PC-3 (cell line): ENCODE measurements at regions not wholly inside any gene's neighbourhood (a gene's known extent, or its start where the extent isn't known, plus 50 kb on each side); places are given as distances from the start of the nearest gene placed in this dataset.
A peak's percentile ranks its signal among the peaks of the same experiment; 100 is the strongest.

Experiments used
- ATAC-seq: fragments of 200-7000 bp; cut with Tn5 transposase; 2 replicates; pipeline ENCODE4 v1.9.1; 2020; ENCODE audit warnings: mild to moderate bottlenecking, moderate library complexity
- BruUV-seq: library from RNA; stranded (reverse); fragments of 400-500 nt; replicated peaks from 2 replicates; lab custom pipeline; 2021; lab: Mats Ljungman, UMichigan
- CTCF ChIA-PET: fragments of 300-600 bp; sonication (Branson Sonifier 250); formaldehyde crosslinking; loops from one replicate; lab custom pipeline; 2022; ENCODE audit warnings: antibody characterized with exemption; lab: Charles Lee
- POLR2A ChIA-PET: fragments of 300-600 bp; sonication (Branson Sonifier 250); formaldehyde crosslinking; loops from one replicate; lab custom pipeline; 2022; ENCODE audit warnings: antibody characterized with exemption; ENCODE audit not compliant: unreplicated experiment; lab: Charles Lee
- DNase-seq: peaks from one replicate; pipeline ENCODE4 v3.0.0-alpha.2; 2015
- H2AFZ ChIP-seq: fragments of 300-600 bp; sonication (generic); 2 replicates; pipeline ENCODE4 v1.6.0; 2016; ENCODE audit warnings: antibody characterized with exemption, low read length
- H3F3A ChIP-seq: fragments of 300-600 bp; sonication (generic); one replicate; pipeline ENCODE4 v1.6.0; 2017; ENCODE audit warnings: antibody characterized with exemption, low read length, control low read depth, mild to moderate bottlenecking; ENCODE audit not compliant: unreplicated experiment
- H3K27ac ChIP-seq: fragments of 300-600 bp; sonication (generic); 2 replicates; pipeline ENCODE4 v1.5.1; 2016; ENCODE audit warnings: mild to moderate bottlenecking, low read length
- H3K27me3 ChIP-seq: fragments of 300-600 bp; sonication (generic); 2 replicates; pipeline ENCODE4 v1.6.1; 2016; ENCODE audit warnings: low read length, mixed read lengths
- H3K36me3 ChIP-seq: fragments of 300-600 bp; sonication (generic); 2 replicates; pipeline ENCODE4 v1.6.1; 2016; ENCODE audit warnings: low read depth, mixed run types, low read length, mixed read lengths
- H3K4me1 ChIP-seq: fragments of 300-600 bp; sonication (generic); 2 replicates; pipeline ENCODE4 v1.5.1; 2016; ENCODE audit warnings: low read length; ENCODE audit not compliant: insufficient read depth
- H3K4me2 ChIP-seq: fragments of 300-600 bp; sonication (generic); 2 replicates; pipeline ENCODE4 v1.6.0; 2016; ENCODE audit warnings: low read length
- H3K4me3 ChIP-seq: fragments of 300-600 bp; sonication (generic); 2 replicates; pipeline ENCODE4 v1.5.1; 2016; ENCODE audit warnings: mild to moderate bottlenecking, low read length, mixed read lengths
- H3K79me2 ChIP-seq: fragments of 300-600 bp; sonication (generic); 2 replicates; pipeline ENCODE4 v1.6.1; 2017; ENCODE audit warnings: low read length, mixed read lengths
- H3K9ac ChIP-seq: fragments of 300-600 bp; sonication (generic); 2 replicates; pipeline ENCODE4 v1.6.0; 2016; ENCODE audit warnings: mild to moderate bottlenecking, low read length
- H3K9me2 ChIP-seq: fragments of 300-600 bp; sonication (generic); replicated peaks from 2 replicates; pipeline ENCODE4 v1.6.1; 2016; ENCODE audit warnings: mixed run types, low read length, mixed read lengths
- H3K9me3 ChIP-seq: fragments of 300-600 bp; sonication (generic); 2 replicates; pipeline ENCODE4 v1.6.1; 2016; ENCODE audit warnings: low read length, mixed read lengths
- H4K20me1 ChIP-seq: fragments of 300-600 bp; sonication (generic); 2 replicates; pipeline ENCODE4 v1.6.1; 2016; ENCODE audit warnings: low read length, mixed read lengths
- CTCF ChIP-seq: fragments of 300-600 bp; sonication (generic); conservative IDR thresholded peaks from 2 replicates; pipeline ENCODE4 v1.5.1; 2017; ENCODE audit warnings: antibody characterized with exemption, low read depth, mild to moderate bottlenecking, low read length
- EZH2 ChIP-seq: fragments of 300-600 bp; sonication (generic); IDR thresholded peaks from one replicate; pipeline ENCODE4 v1.6.1; 2017; ENCODE audit warnings: antibody characterized with exemption, mild to moderate bottlenecking, low read length; ENCODE audit not compliant: unreplicated experiment
- EZH2phosphoT487 ChIP-seq: fragments of 300-600 bp; sonication (generic); IDR thresholded peaks from 2 replicates; pipeline ENCODE4 v1.6.1; 2018; ENCODE audit warnings: mild to moderate bottlenecking, antibody characterized with exemption, low read length, borderline replicate concordance
- intact Hi-C: fragments of 100-400 bp; cut with micrococcal nuclease; formaldehyde crosslinking; loops from 2 replicates; pipeline ENCODE4 v1.9.0; 2023

- Histone ChIP-seq H2AFZ (peak overlapping the region; percentile 45; the same call in 1 of the 2 replicates), H3K4me2 (no peak overlapping the region), H3K4me3 (no peak overlapping the region), H3F3A (no peaks in the 10 kb centered on the region), H3K36me3 (no peaks in the 10 kb centered on the region), H3K9me2 (no peaks in the 10 kb centered on the region), H3K9ac (no peak overlapping the region), H4K20me1 (no peaks in the 10 kb centered on the region), H3K27ac (no peak overlapping the region), H3K9me3 (no peaks in the 10 kb centered on the region), H3K4me1 (peaks cover 6% of the 10 kb centered on the region; the same call in 1 of the 2 replicates), H3K27me3 (no peaks in the 10 kb centered on the region), H3K79me2 (no peaks in the 10 kb centered on the region)
- DNase-seq (peak; percentile 48), ATAC-seq (peak; percentile 22; the same call in 1 of the 2 replicates)
- CTCF ChIA-PET = interaction anchor here (0.6 kb wide), 1 partner anchor 925 kb away, joined by 4 read pairs; no protein-coding TSS in a partner anchor
- intact Hi-C loops = no loop called here
- BruUV-seq = no TSS peak
- POLR2A ChIA-PET = no interaction called here
- TF ChIP-seq EZH2 (no peak), CTCF (no peak), EZH2phosphoT487 (no peak)
These were observed 1596.9 kb downstream of the PLA2G4A start for GRCh38 chr1:188425687-188426086.

- Histone ChIP-seq H3K9me3 (no peaks in the 10 kb centered on the region), H3K27me3 (no peaks in the 10 kb centered on the region), H3K36me3 (no peaks in the 10 kb centered on the region), H3K79me2 (no peaks in the 10 kb centered on the region), H3F3A (no peaks in the 10 kb centered on the region), H3K4me1 (peaks cover 6% of the 10 kb centered on the region; the same call in 1 of the 2 replicates), H3K9ac (no peak overlapping the region), H3K4me3 (no peak overlapping the region), H2AFZ (no peak overlapping the region), H3K4me2 (no peak overlapping the region), H3K27ac (no peak overlapping the region), H3K9me2 (no peaks in the 10 kb centered on the region), H4K20me1 (no peaks in the 10 kb centered on the region)
- TF ChIP-seq EZH2phosphoT487 (no peak), CTCF (no peak), EZH2 (no peak)
- ChIA-PET CTCF (no interaction called here), POLR2A (no interaction called here)
- BruUV-seq = no TSS peak
- intact Hi-C loops = no loop called here
- DNase-seq (peak; percentile 2), ATAC-seq (no peak)
These were observed 1597.8 kb downstream of the PLA2G4A start for GRCh38 chr1:188426561-188426960.

GRCh38 chr1:188427642-188428041, 1598.9 kb downstream of the PLA2G4A start:
- Histone ChIP-seq H2AFZ (no peak overlapping the region), H3K4me3 (no peak overlapping the region), H3K27ac (no peak overlapping the region), H3K9ac (no peak overlapping the region), H3K9me2 (no peaks in the 10 kb centered on the region), H3K27me3 (no peaks in the 10 kb centered on the region), H3K4me1 (peaks cover 6% of the 10 kb centered on the region; the same call in 1 of the 2 replicates), H3K79me2 (no peaks in the 10 kb centered on the region), H4K20me1 (no peaks in the 10 kb centered on the region), H3K36me3 (no peaks in the 10 kb centered on the region), H3K9me3 (no peaks in the 10 kb centered on the region), H3K4me2 (no peak overlapping the region), H3F3A (no peaks in the 10 kb centered on the region)
- ATAC-seq = no peak
- DNase-seq = no peak
- no TSS peak for BruUV-seq
- intact Hi-C loops = no loop called here
- ChIA-PET CTCF (no interaction called here), POLR2A (no interaction called here)
- TF ChIP-seq EZH2phosphoT487 (no peak), CTCF (no peak), EZH2 (no peak)
